Jurkat, Clone E6-1 (cell line): ENCODE measurements at regions not wholly inside any gene's neighbourhood (a gene's known extent, or its start where the extent isn't known, plus 50 kb on each side); places are given as distances from the start of the nearest gene placed in this dataset.
"Not testable (repeated sequence)": the region's sequence is repeated elsewhere in the genome, so short reads cannot be mapped to it uniquely, and the experiment has no call there.

Experiments
- DNase-seq: peaks from one replicate; pipeline ENCODE4 v3.0.0-alpha.2; 2011; ENCODE audit warnings: low read depth, low spot score
- H3K4me3 ChIP-seq: 2 replicates; pipeline ENCODE4 v1.5.1; 2011; ENCODE audit warnings: mild to moderate bottlenecking, low read length, control low read depth, moderate library complexity

- no peak overlapping the region for H3K4me3 ChIP-seq
- no peak for DNase-seq
These were observed 99.2 kb downstream of the DHRS2 start for GRCh38 chr14:23735394-23735793.

- H3K4me3 ChIP-seq, DNase-seq: not testable (repeated sequence)
These were observed 108.2 kb downstream of the DHRS2 start for GRCh38 chr14:23744368-23744767.

- H3K4me3 ChIP-seq, result no peak overlapping the region
- DNase-seq, result no peak
These were observed 114.2 kb downstream of the DHRS2 start for GRCh38 chr14:23750357-23750756.

- no peak for DNase-seq
- H3K4me3 ChIP-seq, result no peak overlapping the region
These were observed 115.5 kb downstream of the DHRS2 start for GRCh38 chr14:23751616-23752015.

GRCh38 chr14:23763394-23763793, 127.2 kb downstream of the DHRS2 start:
- DNase-seq, result no peak
- H3K4me3 ChIP-seq, result no peak overlapping the region

- no peak for DNase-seq
- no peak overlapping the region for H3K4me3 ChIP-seq
These were observed 130.7 kb downstream of the DHRS2 start for GRCh38 chr14:23766737-23767401.

- not testable (repeated sequence) for H3K4me3 ChIP-seq, DNase-seq
These were observed 133.1 kb downstream of the DHRS2 start for GRCh38 chr14:23769221-23769728.

GRCh38 chr14:23773981-23774380, 137.8 kb downstream of the DHRS2 start:
- no peak overlapping the region for H3K4me3 ChIP-seq
- DNase-seq, result no peak

- no peak for DNase-seq
- no peak overlapping the region for H3K4me3 ChIP-seq
These were observed 140.1 kb downstream of the DHRS2 start for GRCh38 chr14:23776296-23776695.

GRCh38 chr14:23785208-23785607, 149.0 kb downstream of the DHRS2 start:
- DNase-seq, result no peak
- no peak overlapping the region for H3K4me3 ChIP-seq

- H3K4me3 ChIP-seq, result no peak overlapping the region
These were observed 151.3 kb downstream of the DHRS2 start for GRCh38 chr14:23787436-23787835.

GRCh38 chr14:23789696-23790095, 153.5 kb downstream of the DHRS2 start:
- no peak overlapping the region for H3K4me3 ChIP-seq
- no peak for DNase-seq

More at GRCh38 chr14:23787436-23787835, 151.3 kb downstream of the DHRS2 start:
- no peak for DNase-seq

- H3K4me3 ChIP-seq, result no peak overlapping the region
- no peak for DNase-seq
These were observed 157.4 kb downstream of the DHRS2 start for GRCh38 chr14:23793532-23793931.

GRCh38 chr14:23800811-23801210, 152.8 kb upstream of the DHRS4 start:
- H3K4me3 ChIP-seq, result no peak overlapping the region
- no peak for DNase-seq

GRCh38 chr14:23801766-23802165, 151.8 kb upstream of the DHRS4 start:
- DNase-seq, result no peak

GRCh38 chr14:23804817-23805216, 148.8 kb upstream of the DHRS4 start:
- no peak for DNase-seq
- H3K4me3 ChIP-seq, result no peak overlapping the region

More at GRCh38 chr14:23801766-23802165, 151.8 kb upstream of the DHRS4 start:
- no peak overlapping the region for H3K4me3 ChIP-seq

GRCh38 chr14:23805761-23806160, 147.8 kb upstream of the DHRS4 start:
- no peak overlapping the region for H3K4me3 ChIP-seq
- no peak for DNase-seq

- DNase-seq, result no peak
- no peak overlapping the region for H3K4me3 ChIP-seq
These were observed 138.9 kb upstream of the DHRS4 start for GRCh38 chr14:23814527-23815256.

GRCh38 chr14:23816371-23816770, 137.2 kb upstream of the DHRS4 start:
- DNase-seq, result no peak
- H3K4me3 ChIP-seq, result no peak overlapping the region

GRCh38 chr14:23817164-23817767, 136.3 kb upstream of the DHRS4 start:
- H3K4me3 ChIP-seq, result no peak overlapping the region
- DNase-seq, result no peak
